Uterus (tissue), 3 donors: ENCODE measurements at regions not wholly inside any gene's neighbourhood (a gene's known extent, or its start where the extent isn't known, plus 50 kb on each side); places are given as distances from the start of the nearest gene placed in this dataset.

Experiments used
- DNase-seq, 2 donors: peaks; one replicate each; pipeline ENCODE4 v3.0.0-alpha.2; 2019 to 2020
- H3K27ac ChIP-seq, 2 donors: fragments of 200-600 bp; sonication (generic); 1 replicate in 1 of 2; 2 replicates in 1 of 2; pipeline ENCODE4 v1.5.1; 2016 to 2018
- H3K27me3 ChIP-seq, 2 donors: fragments of 200-600 bp; sonication (generic); one replicate each; pipeline ENCODE4 v1.5.1; 2018 to 2019; ENCODE audit warnings: control low read depth in 1 of 2
- H3K36me3 ChIP-seq, 2 donors: fragments of 200-600 bp; sonication (generic); one replicate each; pipeline ENCODE4 v1.5.1; 2019; ENCODE audit warnings: control low read depth in 1 of 2
- H3K4me1 ChIP-seq, 2 donors: fragments of 200-600 bp; sonication (generic); one replicate each; pipeline ENCODE4 v1.5.1; 2018 to 2019; ENCODE audit warnings: control low read depth in 1 of 2
- H3K4me3 ChIP-seq, 2 donors: fragments of 200-600 bp; sonication (generic); 1 replicate in 1 of 2; 2 replicates in 1 of 2; pipeline ENCODE4 v1.5.1; 2018 to 2019; ENCODE audit warnings: mild to moderate bottlenecking in 1 of 2
- H3K9me3 ChIP-seq, 2 donors: fragments of 200-600 bp; sonication (generic); one replicate each; pipeline ENCODE4 v1.5.1; 2019; ENCODE audit warnings: control low read depth in 1 of 2
- POLR2A ChIP-seq, 2 donors: fragments of 450-650 bp; IDR thresholded peaks; one replicate each; pipeline ENCODE4 v1.6.1; 2016; ENCODE audit warnings: antibody characterized with exemption in 2 of 2, mild to moderate bottlenecking in 1 of 2, moderate library complexity in 1 of 2
- intact Hi-C: fragments of 100-400 bp; cut with DNase I; formaldehyde crosslinking; loops from one replicate; pipeline ENCODE4 v1.15.1; 2023; ENCODE audit warnings: low total_unique reads
- TF ChIP-seq, protein P1 (sequence below), 4 experiments: fragments of 200-600 bp in 2 of 4; fragments of 450-650 bp in 2 of 4; sonication (generic) in 2 of 4; IDR thresholded peaks; one replicate each; pipeline ENCODE4 v1.5.1; 2016 to 2019; ENCODE audit warnings: antibody characterized with exemption in 4 of 4, mild to moderate bottlenecking in 2 of 4, moderate library complexity in 1 of 4
- donor health status: DM: yes; HTN: yes; CAD: no.

DNA sequence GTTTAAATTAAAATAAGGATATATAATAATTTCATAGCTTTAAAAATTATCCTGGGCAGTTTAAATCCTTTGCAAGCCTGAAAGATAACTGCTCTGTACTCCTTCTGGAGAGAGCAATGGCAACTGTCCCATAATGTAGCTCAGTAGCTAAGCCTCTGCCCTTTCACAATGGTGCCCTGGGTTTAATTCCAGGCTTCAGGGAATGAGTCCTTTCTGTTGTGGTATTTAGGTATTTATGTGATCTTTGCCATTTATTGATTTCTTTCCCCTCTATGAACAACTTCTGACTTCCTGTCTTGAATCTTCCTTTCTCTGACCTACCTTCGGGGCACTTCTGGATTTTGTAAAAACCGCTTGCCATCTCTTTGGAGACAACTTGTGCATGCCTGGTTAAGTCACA lies 773.2 kb downstream of the IPMK start:
- no peaks in the 10 kb centered on the region for H3K4me1 ChIP-seq
- no peaks in the 10 kb centered on the region for H3K9me3 ChIP-seq
- H3K27ac ChIP-seq, result no peak overlapping the region
- no peaks in the 10 kb centered on the region for H3K36me3 ChIP-seq
- no peaks in the 10 kb centered on the region for H3K27me3 ChIP-seq
- no peak for DNase-seq
- H3K4me3 ChIP-seq, result no peak overlapping the region
- intact Hi-C loops, result no loop called here
- TF ChIP-seq, protein P1, sequence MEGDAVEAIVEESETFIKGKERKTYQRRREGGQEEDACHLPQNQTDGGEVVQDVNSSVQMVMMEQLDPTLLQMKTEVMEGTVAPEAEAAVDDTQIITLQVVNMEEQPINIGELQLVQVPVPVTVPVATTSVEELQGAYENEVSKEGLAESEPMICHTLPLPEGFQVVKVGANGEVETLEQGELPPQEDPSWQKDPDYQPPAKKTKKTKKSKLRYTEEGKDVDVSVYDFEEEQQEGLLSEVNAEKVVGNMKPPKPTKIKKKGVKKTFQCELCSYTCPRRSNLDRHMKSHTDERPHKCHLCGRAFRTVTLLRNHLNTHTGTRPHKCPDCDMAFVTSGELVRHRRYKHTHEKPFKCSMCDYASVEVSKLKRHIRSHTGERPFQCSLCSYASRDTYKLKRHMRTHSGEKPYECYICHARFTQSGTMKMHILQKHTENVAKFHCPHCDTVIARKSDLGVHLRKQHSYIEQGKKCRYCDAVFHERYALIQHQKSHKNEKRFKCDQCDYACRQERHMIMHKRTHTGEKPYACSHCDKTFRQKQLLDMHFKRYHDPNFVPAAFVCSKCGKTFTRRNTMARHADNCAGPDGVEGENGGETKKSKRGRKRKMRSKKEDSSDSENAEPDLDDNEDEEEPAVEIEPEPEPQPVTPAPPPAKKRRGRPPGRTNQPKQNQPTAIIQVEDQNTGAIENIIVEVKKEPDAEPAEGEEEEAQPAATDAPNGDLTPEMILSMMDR (IDR thresholded peaks at IDR 0.05), result no peak
- no peak for TF ChIP-seq POLR2A (IDR thresholded peaks at IDR 0.05)

DNA sequence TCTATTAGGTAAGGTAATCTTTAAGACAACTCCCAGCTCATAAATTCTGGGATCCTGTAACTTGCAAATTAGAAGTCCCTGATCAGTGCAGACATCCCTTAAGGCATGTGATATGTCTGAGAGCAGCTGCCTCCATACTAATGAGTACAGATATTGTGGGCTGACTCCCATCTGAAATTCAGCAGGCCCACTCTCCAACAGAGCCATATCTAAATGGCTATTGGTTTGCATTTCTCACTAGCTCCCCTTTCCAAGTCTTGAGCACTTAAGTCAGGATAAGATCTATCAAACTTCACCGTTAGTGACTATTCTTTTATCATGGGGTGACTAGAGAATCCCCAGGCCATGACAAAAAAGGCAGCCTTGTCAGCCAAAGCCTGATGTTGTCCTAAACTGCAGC lies 785.4 kb downstream of the IPMK start:
- Histone ChIP-seq H3K27me3 (no peaks in the 10 kb centered on the region), H3K4me3 (no peak overlapping the region), H3K4me1 (no peaks in the 10 kb centered on the region), H3K27ac (no peak overlapping the region), H3K9me3 (no peaks in the 10 kb centered on the region), H3K36me3 (no peaks in the 10 kb centered on the region)
- DNase-seq, result no peak
- intact Hi-C loops, result no loop called here
- TF ChIP-seq, protein P1 (IDR thresholded peaks at IDR 0.05), result no peak

DNA sequence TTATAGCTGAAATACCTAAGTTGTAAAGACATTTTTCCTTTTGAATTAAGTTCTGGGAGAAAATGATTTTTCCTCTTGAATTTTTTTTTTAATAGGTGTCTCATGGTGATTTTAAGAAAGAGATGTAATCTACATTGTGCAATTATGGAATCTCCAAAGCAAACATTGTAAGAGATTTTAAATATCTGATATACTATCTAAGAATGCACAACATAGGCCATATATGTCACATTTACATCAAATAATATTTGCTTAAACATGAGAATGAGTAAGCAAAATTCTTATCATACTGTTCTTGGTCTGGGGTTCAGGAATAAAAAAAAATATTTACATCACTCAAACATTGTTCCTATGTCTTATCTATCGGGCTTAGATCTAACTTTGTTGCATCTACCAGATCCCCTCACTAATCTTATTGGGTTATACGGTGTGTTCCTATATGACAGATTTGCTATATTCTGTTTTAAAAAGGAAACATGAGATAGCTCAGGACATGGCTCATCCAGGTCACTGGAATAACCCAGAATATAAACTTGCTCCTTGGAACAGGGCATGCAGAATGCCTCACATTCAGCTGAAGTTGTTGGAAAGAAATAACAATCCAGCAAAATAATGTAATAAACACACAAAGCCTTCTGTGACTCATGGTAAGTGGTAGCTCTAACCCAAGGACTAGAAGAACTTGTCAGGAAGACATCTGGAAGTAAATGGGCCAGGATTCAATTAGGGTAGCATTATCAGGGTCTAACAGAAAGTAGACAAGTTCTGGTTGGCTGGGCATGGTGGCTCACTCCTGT lies 794.7 kb downstream of the IPMK start:
- Histone ChIP-seq H3K4me1 (no peaks in the 10 kb centered on the region), H3K27me3 (no peaks in the 10 kb centered on the region), H3K4me3 (no peak overlapping the region), H3K9me3 (no peaks in the 10 kb centered on the region), H3K27ac (no peak overlapping the region), H3K36me3 (no peaks in the 10 kb centered on the region)
- TF ChIP-seq, protein P1 (IDR thresholded peaks at IDR 0.05), result no peak
- no peak for TF ChIP-seq POLR2A (IDR thresholded peaks at IDR 0.05)
- intact Hi-C loops, result no loop called here
- DNase-seq, result no peak

DNA sequence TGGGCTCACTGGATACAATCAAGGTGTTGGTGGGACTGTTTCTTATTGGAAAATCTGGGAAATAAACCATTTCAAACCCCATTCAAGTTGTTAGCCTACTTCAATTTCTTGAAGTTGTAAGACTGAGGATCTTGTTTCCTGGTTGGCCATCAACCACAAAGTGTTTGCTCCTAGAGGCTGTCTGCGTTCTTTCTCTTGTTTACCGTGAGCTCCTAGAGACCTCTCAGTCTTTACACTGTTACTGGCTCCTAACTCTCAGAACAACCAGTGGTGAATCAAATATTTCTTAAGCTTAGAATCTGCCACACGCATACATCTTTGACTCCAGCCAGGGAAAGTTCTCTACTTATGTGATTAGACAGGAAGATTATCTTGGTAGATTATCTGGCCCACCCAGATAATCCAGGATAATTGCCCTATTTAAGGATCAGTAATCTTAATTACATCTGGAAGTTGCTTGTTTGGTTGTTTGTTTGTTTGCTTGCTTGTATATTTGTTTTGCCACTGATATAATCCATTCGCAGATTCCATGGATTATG lies 798.7 kb downstream of the IPMK start:
- no peak for DNase-seq
- Histone ChIP-seq H3K4me3 (no peak overlapping the region), H3K27ac (no peak overlapping the region), H3K27me3 (no peaks in the 10 kb centered on the region), H3K36me3 (no peaks in the 10 kb centered on the region), H3K9me3 (no peaks in the 10 kb centered on the region), H3K4me1 (no peaks in the 10 kb centered on the region)
- intact Hi-C loops, result no loop called here
- TF ChIP-seq, protein P1 (IDR thresholded peaks at IDR 0.05), result no peak
- TF ChIP-seq POLR2A (IDR thresholded peaks at IDR 0.05), result no peak

DNA sequence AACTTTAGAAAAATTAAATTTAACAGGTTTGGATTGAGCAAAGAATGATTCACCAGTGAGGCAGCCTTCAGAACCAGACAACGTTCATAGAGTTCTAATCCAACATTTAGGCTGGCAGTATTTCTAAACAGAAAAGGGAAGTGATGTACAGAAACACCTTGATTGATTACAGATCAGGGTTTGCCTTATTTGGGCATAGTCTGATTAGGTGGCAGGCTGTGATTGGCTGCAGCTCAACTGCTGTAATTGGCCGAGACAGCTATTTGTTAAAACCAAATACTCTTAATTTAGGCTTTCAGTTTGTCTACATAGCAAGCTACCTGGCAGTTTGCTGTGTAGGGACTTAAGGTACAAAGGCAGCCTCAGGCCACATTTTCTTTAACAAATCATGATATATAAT lies 802.5 kb downstream of the IPMK start:
- Histone ChIP-seq H3K9me3 (no peaks in the 10 kb centered on the region), H3K36me3 (no peaks in the 10 kb centered on the region), H3K4me1 (no peaks in the 10 kb centered on the region), H3K4me3 (no peak overlapping the region), H3K27ac (no peak overlapping the region), H3K27me3 (no peaks in the 10 kb centered on the region)
- intact Hi-C loops, result no loop called here
- no peak for DNase-seq
- TF ChIP-seq, protein P1 (IDR thresholded peaks at IDR 0.05), result no peak
- no peak for TF ChIP-seq POLR2A (IDR thresholded peaks at IDR 0.05)
